ENCODE measurements at regions not wholly inside any gene's neighbourhood (a gene's known extent, or its start where the extent isn't known, plus 50 kb on each side); places are given as distances from the start of the nearest gene placed in this dataset.

DNA sequence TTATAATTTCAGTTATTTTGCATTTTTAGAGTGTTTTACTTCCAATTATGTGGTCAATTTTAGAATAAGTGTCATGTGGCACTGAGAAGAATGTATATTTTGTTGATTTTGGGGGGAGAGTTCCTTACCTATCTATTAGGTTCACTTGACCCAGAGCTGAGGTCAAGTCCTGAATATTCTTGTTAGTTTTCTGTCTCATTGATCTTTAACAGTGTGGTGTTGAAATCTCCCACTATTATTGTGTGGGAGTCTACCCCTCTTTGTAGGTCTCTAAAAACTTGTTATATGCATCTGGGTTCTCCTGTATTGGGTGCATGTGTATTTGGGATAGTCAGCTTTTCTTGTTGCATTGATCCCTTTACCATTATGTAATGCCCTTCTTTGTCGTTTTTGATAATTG lies 127.0 kb upstream of the ZDHHC15 start:
- Histone ChIP-seq H3F3A (ENCODE audit: insufficient read depth, low read length, poor library complexity, severe bottlenecking) (no peaks in the 10 kb centered on the region), H3K9me2 (ENCODE audit: insufficient read depth, low read length) (no peaks in the 10 kb centered on the region), H3K9ac (ENCODE audit: low read length) (no peak overlapping the region), H3K4me3 (ENCODE audit: low read length) (no peak overlapping the region), H3K27ac (ENCODE audit: low read length) (no peak overlapping the region), H4K20me1 (ENCODE audit: insufficient read depth) (no peaks in the 10 kb centered on the region), H2AFZ (ENCODE audit: low read depth, low read length) (no peak overlapping the region), H3K27me3 (ENCODE audit: insufficient read depth, low read depth, low read length) (no peaks in the 10 kb centered on the region), H3K36me3 (ENCODE audit: insufficient read depth, low read length) (no peaks in the 10 kb centered on the region), H3K4me2 (ENCODE audit: low read length) (no peak overlapping the region), H3K9me3 (ENCODE audit: low read length) (no peaks in the 10 kb centered on the region), H3K79me2 (replicated peaks; ENCODE audit: insufficient read depth, low read length) (no peaks in the 10 kb centered on the region)
- no peak for TF ChIP-seq POLR2AphosphoS5 (IDR thresholded peaks at IDR 0.05)
- TF ChIP-seq EZH2 (IDR thresholded peaks at IDR 0.05; ENCODE audit: borderline replicate concordance, insufficient read depth, low read length, poor library complexity, severe bottlenecking): no peak
- TF ChIP-seq TAF1 (IDR thresholded peaks at IDR 0.05; ENCODE audit: low read depth): no peak
- no peak for TF ChIP-seq RAD21 (conservative IDR thresholded peaks at IDR 0.05)
- TF ChIP-seq, protein P1, sequence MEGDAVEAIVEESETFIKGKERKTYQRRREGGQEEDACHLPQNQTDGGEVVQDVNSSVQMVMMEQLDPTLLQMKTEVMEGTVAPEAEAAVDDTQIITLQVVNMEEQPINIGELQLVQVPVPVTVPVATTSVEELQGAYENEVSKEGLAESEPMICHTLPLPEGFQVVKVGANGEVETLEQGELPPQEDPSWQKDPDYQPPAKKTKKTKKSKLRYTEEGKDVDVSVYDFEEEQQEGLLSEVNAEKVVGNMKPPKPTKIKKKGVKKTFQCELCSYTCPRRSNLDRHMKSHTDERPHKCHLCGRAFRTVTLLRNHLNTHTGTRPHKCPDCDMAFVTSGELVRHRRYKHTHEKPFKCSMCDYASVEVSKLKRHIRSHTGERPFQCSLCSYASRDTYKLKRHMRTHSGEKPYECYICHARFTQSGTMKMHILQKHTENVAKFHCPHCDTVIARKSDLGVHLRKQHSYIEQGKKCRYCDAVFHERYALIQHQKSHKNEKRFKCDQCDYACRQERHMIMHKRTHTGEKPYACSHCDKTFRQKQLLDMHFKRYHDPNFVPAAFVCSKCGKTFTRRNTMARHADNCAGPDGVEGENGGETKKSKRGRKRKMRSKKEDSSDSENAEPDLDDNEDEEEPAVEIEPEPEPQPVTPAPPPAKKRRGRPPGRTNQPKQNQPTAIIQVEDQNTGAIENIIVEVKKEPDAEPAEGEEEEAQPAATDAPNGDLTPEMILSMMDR (IDR thresholded peaks at IDR 0.05; ENCODE audit: poor library complexity, severe bottlenecking): no peak
- no peak for TF ChIP-seq EP300 (conservative IDR thresholded peaks at IDR 0.05; ENCODE audit: poor library complexity, severe bottlenecking)
- TF ChIP-seq SMC3 (conservative IDR thresholded peaks at IDR 0.05; ENCODE audit: poor library complexity): no peak
- TF ChIP-seq MXI1 (conservative IDR thresholded peaks at IDR 0.05; ENCODE audit: poor library complexity, severe bottlenecking): no peak
- TF ChIP-seq, protein P2, sequence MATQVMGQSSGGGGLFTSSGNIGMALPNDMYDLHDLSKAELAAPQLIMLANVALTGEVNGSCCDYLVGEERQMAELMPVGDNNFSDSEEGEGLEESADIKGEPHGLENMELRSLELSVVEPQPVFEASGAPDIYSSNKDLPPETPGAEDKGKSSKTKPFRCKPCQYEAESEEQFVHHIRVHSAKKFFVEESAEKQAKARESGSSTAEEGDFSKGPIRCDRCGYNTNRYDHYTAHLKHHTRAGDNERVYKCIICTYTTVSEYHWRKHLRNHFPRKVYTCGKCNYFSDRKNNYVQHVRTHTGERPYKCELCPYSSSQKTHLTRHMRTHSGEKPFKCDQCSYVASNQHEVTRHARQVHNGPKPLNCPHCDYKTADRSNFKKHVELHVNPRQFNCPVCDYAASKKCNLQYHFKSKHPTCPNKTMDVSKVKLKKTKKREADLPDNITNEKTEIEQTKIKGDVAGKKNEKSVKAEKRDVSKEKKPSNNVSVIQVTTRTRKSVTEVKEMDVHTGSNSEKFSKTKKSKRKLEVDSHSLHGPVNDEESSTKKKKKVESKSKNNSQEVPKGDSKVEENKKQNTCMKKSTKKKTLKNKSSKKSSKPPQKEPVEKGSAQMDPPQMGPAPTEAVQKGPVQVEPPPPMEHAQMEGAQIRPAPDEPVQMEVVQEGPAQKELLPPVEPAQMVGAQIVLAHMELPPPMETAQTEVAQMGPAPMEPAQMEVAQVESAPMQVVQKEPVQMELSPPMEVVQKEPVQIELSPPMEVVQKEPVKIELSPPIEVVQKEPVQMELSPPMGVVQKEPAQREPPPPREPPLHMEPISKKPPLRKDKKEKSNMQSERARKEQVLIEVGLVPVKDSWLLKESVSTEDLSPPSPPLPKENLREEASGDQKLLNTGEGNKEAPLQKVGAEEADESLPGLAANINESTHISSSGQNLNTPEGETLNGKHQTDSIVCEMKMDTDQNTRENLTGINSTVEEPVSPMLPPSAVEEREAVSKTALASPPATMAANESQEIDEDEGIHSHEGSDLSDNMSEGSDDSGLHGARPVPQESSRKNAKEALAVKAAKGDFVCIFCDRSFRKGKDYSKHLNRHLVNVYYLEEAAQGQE (IDR thresholded peaks at IDR 0.05; ENCODE audit: borderline replicate concordance): no peak

DNA sequence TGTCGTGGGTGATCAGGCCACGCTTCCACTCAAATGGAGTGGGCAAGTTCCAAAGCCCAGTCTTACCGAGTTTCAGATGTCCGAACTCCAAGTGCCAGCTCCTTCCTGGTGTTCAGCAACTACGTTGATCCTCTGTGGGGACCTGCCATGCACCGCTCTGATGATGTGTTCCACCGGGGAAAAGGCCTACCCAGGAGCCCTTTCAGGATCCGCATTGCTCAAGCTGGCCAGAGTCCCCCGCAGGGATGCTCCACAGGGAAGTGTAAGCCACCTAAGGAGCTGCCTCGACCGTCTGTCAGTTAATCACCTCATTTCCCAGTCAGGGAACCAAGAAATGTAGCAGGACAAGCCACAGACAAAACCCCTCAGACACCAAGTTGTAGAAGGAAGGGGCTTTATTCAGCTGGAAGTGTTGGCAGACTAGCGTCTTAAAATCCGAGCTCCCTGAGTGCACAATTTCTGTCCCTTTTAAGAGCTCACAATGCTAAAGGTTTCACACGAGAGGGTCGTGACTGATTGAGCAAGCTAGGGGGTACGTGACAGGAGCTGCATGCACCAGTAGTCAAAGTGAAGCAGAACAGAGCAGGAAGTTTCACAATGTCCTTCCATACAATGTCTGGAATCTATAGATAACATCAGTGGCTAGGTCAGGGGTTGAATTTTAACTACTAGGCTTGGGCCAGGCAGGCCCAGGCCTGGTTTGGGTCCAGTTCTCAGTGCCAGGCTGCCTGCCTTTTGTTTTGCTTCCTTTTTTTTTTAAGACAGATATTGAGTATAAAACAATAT lies 126.2 kb upstream of the ZDHHC15 start:
- Histone ChIP-seq H3K4me2 (ENCODE audit: low read length) (no peak overlapping the region), H2AFZ (ENCODE audit: low read depth, low read length) (no peak overlapping the region)

More for the DNA sequence above, 126.2 kb upstream of the ZDHHC15 start:
- H3F3A ChIP-seq (ENCODE audit: insufficient read depth, low read length, poor library complexity, severe bottlenecking): no peaks in the 10 kb centered on the region
- H3K27ac ChIP-seq (ENCODE audit: low read length): no peak overlapping the region
- H3K9ac ChIP-seq (ENCODE audit: low read length): no peak overlapping the region
- no peaks in the 10 kb centered on the region for H4K20me1 ChIP-seq (ENCODE audit: insufficient read depth)
- no peaks in the 10 kb centered on the region for H3K27me3 ChIP-seq (ENCODE audit: insufficient read depth, low read depth, low read length)
- no peak for TF ChIP-seq SMC3 (conservative IDR thresholded peaks at IDR 0.05; ENCODE audit: poor library complexity)
- no peak for TF ChIP-seq MXI1 (conservative IDR thresholded peaks at IDR 0.05; ENCODE audit: poor library complexity, severe bottlenecking)
- no peaks in the 10 kb centered on the region for H3K9me2 ChIP-seq (ENCODE audit: insufficient read depth, low read length)
- no peaks in the 10 kb centered on the region for H3K9me3 ChIP-seq (ENCODE audit: low read length)
- no peaks in the 10 kb centered on the region for H3K79me2 ChIP-seq (replicated peaks; ENCODE audit: insufficient read depth, low read length)
- H3K36me3 ChIP-seq (ENCODE audit: insufficient read depth, low read length): no peaks in the 10 kb centered on the region
- no peak overlapping the region for H3K4me3 ChIP-seq (ENCODE audit: low read length)
